HCT116 (cell line): ENCODE measurements at regions not wholly inside any gene's neighbourhood (a gene's known extent, or its start where the extent isn't known, plus 50 kb on each side); places are given as distances from the start of the nearest gene placed in this dataset.
A peak's percentile ranks its signal among the peaks of the same experiment; 100 is the strongest.

ENCODE experiments used
- ATAC-seq: fragments of 200-7000 bp; cut with Tn5 transposase; 2 replicates; pipeline ENCODE4 v1.9.1; 2020; ENCODE audit warnings: mild to moderate bottlenecking, moderate library complexity
- BruUV-seq: library from RNA; stranded (reverse); fragments of 400-500 nt; replicated peaks from 2 replicates; lab custom pipeline; 2021; lab: Mats Ljungman, UMichigan
- CTCF ChIA-PET: fragments of 300-600 bp; sonication (Branson Sonifier 250); formaldehyde crosslinking; loops from one replicate; lab custom pipeline; 2021; ENCODE audit warnings: antibody characterized with exemption; lab: Charles Lee
- POLR2A ChIA-PET: fragments of 300-600, 350-600 bp; sonication (Branson Sonifier 250); formaldehyde crosslinking; loops from one replicate; lab custom pipeline; 2021; ENCODE audit warnings: antibody characterized with exemption; lab: Charles Lee
- RAD21 ChIA-PET, 2 experiments: fragments of 300-600 bp; sonication (Branson Sonifier 250); formaldehyde crosslinking; loops; one replicate each; lab custom pipeline; 2023; ENCODE audit warnings: low total read pairs in 2 of 2; ENCODE audit not compliant: uncharacterized antibody in 2 of 2, unreplicated experiment in 2 of 2, low non-redundant PET in 1 of 2; lab: Charles Lee
- DNase-seq: peaks from one replicate; pipeline ENCODE4 v3.0.0-alpha.2; 2010; ENCODE audit warnings: low read depth, low spot score
- H2AFZ ChIP-seq: fragments of 200-600 bp; shearing (Covaris generic), sonication (generic); 2 replicates; pipeline ENCODE4 v1.6.1; 2017; ENCODE audit warnings: low read depth, mixed run types, mixed read lengths, antibody characterized with exemption, low read length; ENCODE audit not compliant: poor library complexity, severe bottlenecking
- H3K27ac ChIP-seq: 2 replicates; pipeline ENCODE4 v1.5.1; 2012; ENCODE audit warnings: low read depth, low read length
- H3K27me3 ChIP-seq: fragments of 200-600 bp; sonication (generic); 2 replicates; pipeline ENCODE4 v1.6.1; 2016; ENCODE audit warnings: mixed run types, low read length, mixed read lengths; ENCODE audit not compliant: insufficient read depth
- H3K36me3 ChIP-seq, 2 experiments: fragments of 200-500 bp in 1 of 2; fragments of 200-600 bp in 1 of 2; sonication (Bioruptor generic) in 1 of 2; sonication (generic) in 1 of 2; 2 replicates each; pipeline versions ENCODE4 v1.5.1 to v1.6.1; 2014 to 2016; ENCODE audit warnings: low read length in 2 of 2, inconsistent platforms in 1 of 2, mixed read lengths in 1 of 2, mixed run types in 1 of 2; ENCODE audit not compliant: insufficient read depth in 2 of 2, control insufficient read depth in 1 of 2
- H3K4me1 ChIP-seq, 2 experiments: fragments of 200-600 bp in 1 of 2; sonication (generic) in 1 of 2; 2 replicates each; pipeline versions ENCODE4 v1.5.1 to v1.6.1; 2012 to 2017; ENCODE audit warnings: low read length in 2 of 2, inconsistent platforms in 1 of 2, mild to moderate bottlenecking in 1 of 2, mixed read lengths in 1 of 2, mixed run types in 1 of 2, moderate library complexity in 1 of 2; ENCODE audit not compliant: insufficient read depth in 2 of 2, control insufficient read depth in 1 of 2
- H3K4me2 ChIP-seq: fragments of 200-600 bp; sonication (generic); 2 replicates; pipeline ENCODE4 v1.6.1; 2017; ENCODE audit warnings: mixed run types, low read length, mixed read lengths
- H3K4me3 ChIP-seq, 2 experiments: fragments of 200-600 bp in 1 of 2; sonication (generic) in 1 of 2; replicated peaks in 1 of 2; 2 replicates each; pipeline ENCODE4 v1.5.1; 2011 to 2016; ENCODE audit warnings: low read length in 2 of 2, control low read depth in 1 of 2, low read depth in 1 of 2, mild to moderate bottlenecking in 1 of 2, mixed read lengths in 1 of 2, mixed run types in 1 of 2
- H3K79me2 ChIP-seq: fragments of 200-600 bp; sonication (generic); 2 replicates; pipeline ENCODE4 v1.6.1; 2017; ENCODE audit warnings: mild to moderate bottlenecking, mixed run types, low read length, moderate library complexity, mixed read lengths; ENCODE audit not compliant: insufficient read depth
- H3K9ac ChIP-seq: fragments of 200-600 bp; sonication (generic); 2 replicates; pipeline ENCODE4 v1.6.1; 2016; ENCODE audit warnings: low read length, mixed read lengths
- H3K9me2 ChIP-seq: fragments of 200-600 bp; sonication (generic), shearing (Covaris generic); 2 replicates; pipeline ENCODE4 v1.6.1; 2017; ENCODE audit warnings: mixed run types, mild to moderate bottlenecking, moderate library complexity; ENCODE audit not compliant: insufficient read depth
- H3K9me3 ChIP-seq, 2 experiments: fragments of 200-500 bp in 1 of 2; fragments of 200-600 bp in 1 of 2; sonication (Bioruptor generic) in 1 of 2; sonication (generic) in 1 of 2; 2 replicates each; pipeline ENCODE4 v1.6.1; 2014 to 2017; ENCODE audit warnings: low read length in 2 of 2, mixed read lengths in 2 of 2, inconsistent platforms in 1 of 2, low read depth in 1 of 2, mild to moderate bottlenecking in 1 of 2, mixed run types in 1 of 2, moderate library complexity in 1 of 2; ENCODE audit not compliant: control insufficient read depth in 1 of 2, insufficient read depth in 1 of 2
- H4K20me1 ChIP-seq: fragments of 200-600 bp; sonication (generic), shearing (Covaris generic); 2 replicates; pipeline ENCODE4 v1.6.1; 2017; ENCODE audit warnings: mixed run types, mild to moderate bottlenecking, moderate library complexity; ENCODE audit not compliant: insufficient read depth
- CBX3 ChIP-seq: IDR thresholded peaks from 2 replicates; pipeline ENCODE4 v1.6.1; 2012; ENCODE audit warnings: low read depth
- CEBPB ChIP-seq: IDR thresholded peaks from 2 replicates; pipeline ENCODE4 v1.6.1; 2012; ENCODE audit warnings: low read depth
- CTCF ChIP-seq, 3 experiments: fragments of 200-600 bp in 1 of 3; sonication (generic) in 1 of 3; IDR thresholded peaks in 2 of 3; conservative IDR thresholded peaks in 1 of 3; 2 replicates each; pipeline ENCODE4 v1.5.1; 2012 to 2017; ENCODE audit warnings: low read depth in 2 of 3, low read length in 2 of 3, antibody characterized with exemption in 1 of 3, borderline replicate concordance in 1 of 3, control low read depth in 1 of 3, mild to moderate bottlenecking in 1 of 3, mixed read lengths in 1 of 3, mixed run types in 1 of 3, moderate library complexity in 1 of 3; ENCODE audit not compliant: insufficient read depth in 1 of 3
- FOSL1 ChIP-seq: IDR thresholded peaks from 2 replicates; pipeline ENCODE4 v1.6.1; 2012; ENCODE audit warnings: low read depth
- JUND ChIP-seq: IDR thresholded peaks from 2 replicates; pipeline ENCODE4 v1.6.1; 2012
- MAX ChIP-seq: IDR thresholded peaks from 2 replicates; pipeline ENCODE4 v1.6.1; 2012
- POLR2AphosphoS5 ChIP-seq: IDR thresholded peaks from 2 replicates; pipeline ENCODE4 v1.6.1; 2011; ENCODE audit warnings: mild to moderate bottlenecking, low read depth, low read length, moderate library complexity
- RAD21 ChIP-seq: IDR thresholded peaks from 2 replicates; pipeline ENCODE4 v1.6.1; 2012; ENCODE audit warnings: low read depth, mild to moderate bottlenecking
- SIN3A ChIP-seq: IDR thresholded peaks from 2 replicates; pipeline ENCODE4 v1.6.1; 2012; ENCODE audit warnings: low read depth
- YY1 ChIP-seq: IDR thresholded peaks from 2 replicates; pipeline ENCODE4 v1.6.1; 2011; ENCODE audit warnings: low read length, low read depth, moderate library complexity, mild to moderate bottlenecking; ENCODE audit not compliant: insufficient replicate concordance; ENCODE audit errors: extremely low read depth
- ZBTB33 ChIP-seq: IDR thresholded peaks from 2 replicates; pipeline ENCODE4 v1.6.1; 2011; ENCODE audit warnings: mild to moderate bottlenecking, low read length, moderate library complexity; ENCODE audit not compliant: insufficient replicate concordance; ENCODE audit errors: extremely low read depth
- ZFX ChIP-seq: fragments of 450-650 bp; IDR thresholded peaks from 2 replicates; pipeline ENCODE4 v1.6.1; 2017
- ZNF274 ChIP-seq: fragments of 200-500 bp; sonication (Bioruptor generic); IDR thresholded peaks from 2 replicates; pipeline ENCODE4 v1.6.1; 2014; ENCODE audit warnings: mild to moderate bottlenecking, low read depth, low read length, inconsistent platforms
- intact Hi-C: fragments of 100-400 bp; cut with micrococcal nuclease; formaldehyde crosslinking; loops from 2 replicates; pipeline ENCODE4 v1.10.0; 2022

- H3K36me3 ChIP-seq, result no peaks in the 10 kb centered on the region
- H3K9ac ChIP-seq, result no peak overlapping the region
- no peak overlapping the region for H3K27ac ChIP-seq
- H3K4me1 ChIP-seq, result peaks cover 3% of the 10 kb centered on the region in 2 experiments; a peak in 2 of 4 replicates
- H3K4me2 ChIP-seq, result no peak overlapping the region; the same call in 1 of the 2 replicates
- ChIA-PET POLR2A (no interaction called here), RAD21 (no interaction called here), CTCF (interaction anchor here (1.7 to 2.0 kb wide), 2 partner anchors 183 to 392 kb away, joined by 6 read pairs; no protein-coding TSS in a partner anchor)
- intact Hi-C loops, result loop anchor here (1.0 to 2.0 kb wide), 3 partner anchors 183 to 786 kb away; no protein-coding TSS in a partner anchor
- H3K9me3 ChIP-seq, result no peaks in the 10 kb centered on the region
- ATAC-seq, result peak; percentile 90
- H2AFZ ChIP-seq, result no peak overlapping the region
- no peaks in the 10 kb centered on the region for H3K79me2 ChIP-seq
- H3K27me3 ChIP-seq, result no peaks in the 10 kb centered on the region
- DNase-seq, result peak; percentile 54
- TF ChIP-seq MAX (0 out of 2 replicates have a peak, but pooled peaks have one; percentile 24), RAD21 (peak; percentile 80), FOSL1 (no peak), CEBPB (peak; percentile 85), CTCF (IDR thresholded peaks at IDR 0.05 in 2 of 3, conservative IDR thresholded peaks at IDR 0.05 in 1 of 3; ENCODE audit: borderline replicate concordance in 1 of 3, insufficient read depth in 1 of 3, low read depth in 2 of 3, low read length in 2 of 3) (peak; percentile 20 to 46 (median 41); a peak in 4 of 6 replicates)
- no peaks in the 10 kb centered on the region for H3K9me2 ChIP-seq
- H4K20me1 ChIP-seq, result no peaks in the 10 kb centered on the region
- no peak overlapping the region for H3K4me3 ChIP-seq
- no TSS peak for BruUV-seq
Measured at GRCh38 chr2:53202063-53202462, 565.5 kb upstream of the CHAC2 start.

GRCh38 chr2:53200072-53200471 is 567.5 kb upstream of the CHAC2 start:
- no peaks in the 10 kb centered on the region for H4K20me1 ChIP-seq
- no peak overlapping the region for H3K9ac ChIP-seq
- intact Hi-C loops, result no loop called here
- H3K4me2 ChIP-seq, result no peak overlapping the region
- TF ChIP-seq ZFX (no peak), SIN3A (no peak), POLR2AphosphoS5 (no peak), RAD21 (no peak), ZNF274 (no peak), JUND (no peak), FOSL1 (no peak), CBX3 (no peak), ZBTB33 (no peak), YY1 (no peak)
- H3K4me1 ChIP-seq, result peaks cover 3% of the 10 kb centered on the region in 2 experiments; a peak in 2 of 4 replicates
- ATAC-seq (no peak), DNase-seq (no peak)
- H2AFZ ChIP-seq, result no peak overlapping the region
- ChIA-PET POLR2A (no interaction called here), CTCF (interaction anchor here (0.7 to 2.0 kb wide), 2 partner anchors 181 to 390 kb away, joined by 3 to 6 read pairs; no protein-coding TSS in a partner anchor), RAD21 (no interaction called here)
- no TSS peak for BruUV-seq
- no peaks in the 10 kb centered on the region for H3K9me3 ChIP-seq
- H3K79me2 ChIP-seq, result no peaks in the 10 kb centered on the region
- no peak overlapping the region for H3K27ac ChIP-seq
- no peaks in the 10 kb centered on the region for H3K27me3 ChIP-seq
- no peak overlapping the region for H3K4me3 ChIP-seq
- H3K36me3 ChIP-seq, result no peaks in the 10 kb centered on the region
- H3K9me2 ChIP-seq, result no peaks in the 10 kb centered on the region
